Lower lobe of right lung (tissue), 2 donors: ENCODE measurements at regions not wholly inside any gene's neighbourhood (a gene's known extent, or its start where the extent isn't known, plus 50 kb on each side); places are given as distances from the start of the nearest gene placed in this dataset.

ENCODE experiments used
- ATAC-seq, 2 donors: fragments of 200-7000 bp; cut with Tn5 transposase; one replicate each; pipeline ENCODE4 v1.9.1; 2020 to 2022; ENCODE audit warnings: mild to moderate bottlenecking in 2 of 2, moderate library complexity in 2 of 2
- DNase-seq: peaks from one replicate; pipeline ENCODE4 v3.0.0-alpha.2; 2020
- H3K27ac ChIP-seq: fragments of 200-600 bp; one replicate; pipeline ENCODE4 v1.8.0; 2022
- H3K27me3 ChIP-seq: fragments of 200-600 bp; one replicate; pipeline ENCODE4 v1.8.0; 2022; ENCODE audit warnings: low read depth
- H3K36me3 ChIP-seq: fragments of 200-600 bp; one replicate; pipeline ENCODE4 v1.8.0; 2022; ENCODE audit warnings: mild to moderate bottlenecking
- H3K4me1 ChIP-seq: fragments of 200-600 bp; one replicate; pipeline ENCODE4 v1.8.0; 2022
- H3K4me3 ChIP-seq: fragments of 200-600 bp; one replicate; pipeline ENCODE4 v1.8.0; 2022; ENCODE audit warnings: mild to moderate bottlenecking
- H3K9me3 ChIP-seq: fragments of 200-600 bp; one replicate; pipeline ENCODE4 v1.8.0; 2022
- CTCF ChIP-seq: fragments of 200-600 bp; IDR thresholded peaks from one replicate; pipeline ENCODE4 v1.8.0; 2022; ENCODE audit warnings: antibody characterized with exemption, mild to moderate bottlenecking
- intact Hi-C: fragments of 100-400 bp; cut with DNase I; formaldehyde crosslinking; loops from one replicate; pipeline ENCODE4 v1.11.0; 2022
- donor health status: DM: no; HTN: yes; CAD: no; lungs with severe emphysema.

DNA sequence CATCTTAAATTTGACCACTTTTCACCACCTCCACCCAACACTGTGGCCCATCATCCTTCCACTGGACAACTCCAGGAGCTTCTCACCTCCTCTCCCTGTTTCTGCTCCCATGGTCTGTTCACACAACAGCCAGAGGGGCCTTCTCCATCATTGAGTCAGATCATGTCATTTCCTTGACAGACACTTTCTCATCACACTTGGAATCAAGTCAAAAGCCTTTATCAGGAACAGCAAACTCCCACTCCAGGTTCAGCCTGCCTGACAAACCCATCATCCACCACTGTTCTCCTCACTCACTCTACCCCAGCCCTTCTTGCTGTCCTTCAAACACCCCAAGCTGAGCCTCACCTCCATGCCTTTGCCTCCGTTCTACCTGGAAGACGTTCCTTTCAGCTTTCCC, 78.4 kb upstream of the ADRA1B start:
- Histone ChIP-seq H3K36me3 (no peaks in the 10 kb centered on the region), H3K27me3 (no peaks in the 10 kb centered on the region), H3K4me3 (no peak overlapping the region), H3K9me3 (no peaks in the 10 kb centered on the region), H3K27ac (no peak overlapping the region), H3K4me1 (no peaks in the 10 kb centered on the region)
- TF ChIP-seq CTCF, result no peak
- intact Hi-C loops, result no loop called here
- ATAC-seq (no peak), DNase-seq (no peak)

DNA sequence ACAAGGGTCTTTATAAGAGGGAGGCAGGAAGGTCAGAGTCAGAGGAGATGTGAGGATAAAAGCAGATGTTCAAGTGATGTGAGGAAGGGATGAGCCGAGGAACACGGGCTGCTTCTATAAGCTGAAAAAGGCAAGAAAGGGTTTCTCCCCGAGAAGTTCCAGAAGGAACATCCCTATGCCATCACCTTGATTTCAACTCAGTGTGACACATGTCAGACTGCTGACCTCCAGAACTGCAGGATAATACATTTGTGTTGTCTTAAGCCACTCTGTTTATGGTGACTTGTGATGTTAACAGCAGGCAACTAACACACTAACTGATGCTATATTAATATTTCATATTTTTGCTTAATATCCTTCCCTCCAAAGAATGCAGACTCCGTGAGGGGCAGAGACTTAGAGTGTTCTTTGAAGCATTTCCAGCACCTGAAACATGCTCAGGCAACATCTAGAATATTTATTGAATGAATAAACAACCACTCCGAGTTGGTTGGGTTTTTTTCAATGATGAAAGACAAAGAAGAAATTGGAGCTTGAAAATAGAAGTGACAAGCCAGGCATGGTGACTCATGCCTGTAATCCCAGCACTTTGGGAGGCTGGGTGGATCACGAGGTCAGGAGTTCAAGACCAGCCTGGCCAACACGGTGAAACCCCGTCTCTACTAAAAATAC, 77.6 kb upstream of the ADRA1B start:
- H3K27me3 ChIP-seq, result no peaks in the 10 kb centered on the region
- H3K9me3 ChIP-seq, result no peaks in the 10 kb centered on the region
- H3K27ac ChIP-seq, result no peak overlapping the region
- TF ChIP-seq CTCF, result no peak
- no peaks in the 10 kb centered on the region for H3K4me1 ChIP-seq
- ATAC-seq (no peak), DNase-seq (no peak)
- no peak overlapping the region for H3K4me3 ChIP-seq
- intact Hi-C loops, result no loop called here
- H3K36me3 ChIP-seq, result no peaks in the 10 kb centered on the region

- no peak for TF ChIP-seq CTCF
- H3K4me3 ChIP-seq, result no peak overlapping the region
- DNase-seq (no peak), ATAC-seq (no peak)
- H3K27ac ChIP-seq, result no peak overlapping the region
- no peaks in the 10 kb centered on the region for H3K4me1 ChIP-seq
- H3K27me3 ChIP-seq, result no peaks in the 10 kb centered on the region
- H3K36me3 ChIP-seq, result no peaks in the 10 kb centered on the region
- H3K9me3 ChIP-seq, result no peaks in the 10 kb centered on the region
- intact Hi-C loops, result no loop called here
Measured at GRCh38 chr5:159844267-159845121, 71.8 kb upstream of the ADRA1B start.

DNA sequence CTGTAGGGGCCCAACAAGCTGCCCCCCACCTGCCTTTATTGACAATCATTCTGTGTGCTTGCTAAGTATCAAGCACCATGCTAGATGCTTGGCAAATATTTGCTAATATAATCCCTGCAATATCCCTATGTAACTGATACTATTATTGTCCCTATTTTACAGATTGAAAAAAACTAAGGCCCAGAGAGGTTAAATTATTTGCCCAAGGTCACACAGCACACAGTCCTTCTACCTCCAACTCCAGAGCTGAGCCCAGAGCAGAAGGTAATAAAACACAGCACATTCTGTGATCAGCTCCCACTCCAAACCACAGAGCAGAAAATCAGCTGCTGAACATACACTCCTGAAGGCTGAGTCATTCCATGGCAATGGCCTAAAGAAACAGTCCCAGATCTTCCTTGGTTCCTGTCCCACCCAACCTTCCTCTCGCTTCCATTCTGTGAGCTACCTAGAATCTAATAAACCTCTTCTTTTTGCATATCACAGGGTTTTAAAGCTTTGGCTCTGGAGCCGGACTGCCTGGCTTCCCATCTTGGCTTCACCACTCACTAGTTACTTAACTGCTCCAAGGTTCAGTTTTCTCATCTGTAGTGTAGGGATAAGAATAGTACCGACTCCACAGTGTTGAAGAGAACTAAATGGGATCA, 66.7 kb upstream of the ADRA1B start:
- Histone ChIP-seq H3K36me3 (no peaks in the 10 kb centered on the region), H3K9me3 (no peaks in the 10 kb centered on the region), H3K4me1 (no peaks in the 10 kb centered on the region), H3K4me3 (no peak overlapping the region), H3K27me3 (no peaks in the 10 kb centered on the region), H3K27ac (no peak overlapping the region)
- DNase-seq (no peak), ATAC-seq (no peak)
- intact Hi-C loops, result no loop called here
- TF ChIP-seq CTCF, result no peak

- Histone ChIP-seq H3K4me3 (no peak overlapping the region), H3K27ac (no peak overlapping the region), H3K36me3 (no peaks in the 10 kb centered on the region), H3K27me3 (no peaks in the 10 kb centered on the region), H3K4me1 (no peaks in the 10 kb centered on the region), H3K9me3 (no peaks in the 10 kb centered on the region)
- intact Hi-C loops, result no loop called here
- no peak for DNase-seq
- TF ChIP-seq CTCF, result no peak
- no peak for ATAC-seq
Measured at GRCh38 chr5:159850160-159850559, 66.1 kb upstream of the ADRA1B start.
